Kidney (tissue), 13 donors: ENCODE measurements at regions not wholly inside any gene's neighbourhood (a gene's known extent, or its start where the extent isn't known, plus 50 kb on each side); places are given as distances from the start of the nearest gene placed in this dataset.

Experiments
- DNase-seq, 5 donors: peaks; one replicate each; pipeline ENCODE4 v3.0.0-alpha.2; 2013 to 2020
- FAIRE-seq: peaks from 2 replicates; lab custom pipeline; 2012; peaks lifted over from hg19 to GRCh38; lab: Jason Lieb, UNC
- H3K27ac ChIP-seq, 2 donors: one replicate each; pipeline ENCODE4 v1.7.0; 2013; ENCODE audit warnings: low read depth in 2 of 2, low read length in 2 of 2, inconsistent platforms in 1 of 2
- H3K27me3 ChIP-seq: one replicate; pipeline ENCODE4 v1.7.1; 2013; ENCODE audit warnings: low read length, inconsistent platforms; ENCODE audit not compliant: control insufficient read depth, insufficient read depth
- H3K36me3 ChIP-seq, 3 donors: one replicate each; pipeline versions ENCODE4 v1.7.0 to v1.7.1; 2013; ENCODE audit warnings: low read length in 3 of 3, control low read depth in 1 of 3, inconsistent platforms in 1 of 3; ENCODE audit not compliant: insufficient read depth in 3 of 3, control insufficient read depth in 2 of 3
- H3K4me1 ChIP-seq, 3 donors: one replicate each; pipeline versions ENCODE4 v1.7.0 to v1.7.1; 2013; ENCODE audit warnings: low read length in 3 of 3, inconsistent platforms in 1 of 3, low read depth in 1 of 3; ENCODE audit not compliant: control insufficient read depth in 2 of 3, insufficient read depth in 2 of 3
- H3K4me3 ChIP-seq, 3 donors: one replicate each; pipeline versions ENCODE4 v1.7.0 to v1.8.1; 2013; ENCODE audit warnings: low read length in 3 of 3, control low read depth in 1 of 3, inconsistent platforms in 1 of 3
- H3K9ac ChIP-seq, 3 donors: one replicate each; pipeline versions ENCODE4 v1.7.0 to v1.7.1; 2013; ENCODE audit warnings: low read length in 3 of 3, control low read depth in 1 of 3, inconsistent platforms in 1 of 3
- H3K9me3 ChIP-seq, 3 donors: one replicate each; pipeline versions ENCODE4 v1.7.0 to v1.7.1; 2013; ENCODE audit warnings: low read length in 3 of 3, control low read depth in 1 of 3, inconsistent platforms in 1 of 3; ENCODE audit not compliant: control insufficient read depth in 2 of 3, insufficient read depth in 1 of 3
- CTCF ChIP-seq: IDR thresholded peaks from 3 replicates; pipeline ENCODE4 v1.5.1; 2012; ENCODE audit warnings: mild to moderate bottlenecking, moderate library complexity, borderline replicate concordance; ENCODE audit not compliant: insufficient read depth; ENCODE audit errors: extremely low read depth
- intact Hi-C: fragments of 100-400 bp; cut with DNase I; formaldehyde crosslinking; loops from one replicate; pipeline ENCODE4 v1.11.1; 2022
- donor health status: control.
- donor health status: control.
- donor health status: control.
- donor health status: control.
- donor health status: control.
- donor health status: DM: yes; HTN: yes; CAD: no.
- donor health status: Normal renal cell carcinoma (clear cell type).

GRCh38 chr2:234764372-234764771 is 187.4 kb upstream of the SH3BP4 start:
- Histone ChIP-seq H3K27ac (no peak overlapping the region), H3K4me1 (peaks cover 0 to 3% (median 0%) of the 10 kb centered on the region in 3 donors), H3K9ac (no peak overlapping the region), H3K4me3 (no peak overlapping the region), H3K36me3 (no peaks in the 10 kb centered on the region), H3K27me3 (no peaks in the 10 kb centered on the region), H3K9me3 (peaks cover 0 to 4% (median 2%) of the 10 kb centered on the region in 3 donors)
- no peak for FAIRE-seq
- DNase-seq: peak in 2 of 5 donors; percentile 40 to 60
- TF ChIP-seq CTCF: no peak
- intact Hi-C loops: no loop called here

GRCh38 chr2:234763002-234763873 is 188.6 kb upstream of the SH3BP4 start:
- FAIRE-seq (no peak), DNase-seq (peak in 3 of 5 donors; percentile 22 to 64 (median 39))
- Histone ChIP-seq H3K9me3 (peaks cover 0 to 4% (median 2%) of the 10 kb centered on the region in 3 donors), H3K36me3 (no peaks in the 10 kb centered on the region), H3K4me1 (peaks cover 0 to 3% (median 0%) of the 10 kb centered on the region in 3 donors), H3K27ac (no peak overlapping the region), H3K4me3 (no peak overlapping the region), H3K27me3 (no peaks in the 10 kb centered on the region), H3K9ac (no peak overlapping the region)
- intact Hi-C loops: no loop called here
- no peak for TF ChIP-seq CTCF

- intact Hi-C loops: no loop called here
- FAIRE-seq (no peak), DNase-seq (no peak)
- H3K9ac ChIP-seq: no peak overlapping the region
- no peak for TF ChIP-seq CTCF
- H3K9me3 ChIP-seq: peaks cover 0 to 4% (median 2%) of the 10 kb centered on the region in 3 donors
- H3K27me3 ChIP-seq: no peaks in the 10 kb centered on the region
- H3K4me3 ChIP-seq: no peak overlapping the region
- H3K27ac ChIP-seq: no peak overlapping the region
- H3K4me1 ChIP-seq: peaks cover 0 to 3% (median 0%) of the 10 kb centered on the region in 3 donors
- no peaks in the 10 kb centered on the region for H3K36me3 ChIP-seq
Observed at GRCh38 chr2:234761910-234762309, 189.9 kb upstream of the SH3BP4 start.
